HFFc6 (cell line): ENCODE measurements at regions not wholly inside any gene's neighbourhood (a gene's known extent, or its start where the extent isn't known, plus 50 kb on each side); places are given as distances from the start of the nearest gene placed in this dataset.
"Not testable (repeated sequence)": the region's sequence is repeated elsewhere in the genome, so short reads cannot be mapped to it uniquely, and the experiment has no call there.

ENCODE experiments used
- DNase-seq: peaks from one replicate; pipeline ENCODE4 v3.0.0-alpha.2; 2018
- H3K27ac Mint-ChIP-seq: 2 replicates; pipeline ENCODE4 v1.8.0; 2020; ENCODE audit warnings: mild to moderate bottlenecking, mixed read lengths
- H3K27me3 Mint-ChIP-seq: 2 replicates; pipeline ENCODE4 v1.8.0; 2021; ENCODE audit warnings: mild to moderate bottlenecking, moderate library complexity, mixed read lengths; ENCODE audit not compliant: insufficient read depth
- H3K36me3 Mint-ChIP-seq: 2 replicates; pipeline ENCODE4 v1.8.0; 2021; ENCODE audit warnings: low read depth, mixed read lengths
- H3K4me1 Mint-ChIP-seq: 2 replicates; pipeline ENCODE4 v1.8.0; 2020; ENCODE audit warnings: low read depth, mixed read lengths
- H3K4me3 Mint-ChIP-seq: 2 replicates; pipeline ENCODE4 v1.8.0; 2020; ENCODE audit warnings: mild to moderate bottlenecking, moderate library complexity, mixed read lengths
- H3K9me3 Mint-ChIP-seq: 2 replicates; pipeline ENCODE4 v1.8.0; 2020; ENCODE audit warnings: mild to moderate bottlenecking, mixed read lengths
- CTCF ChIP-seq: fragments of 200-600 bp; sonication (generic); IDR thresholded peaks from 2 replicates; pipeline ENCODE4 v1.5.0; 2021; ENCODE audit warnings: antibody characterized with exemption, mild to moderate bottlenecking

GRCh38 chr3:29011966-29012365, 268.9 kb upstream of the RBMS3 start:
- no peak for DNase-seq
- Mint-ChIP-seq H3K27me3 (peaks cover 2% of the 10 kb centered on the region), H3K4me1 (peaks cover 6% of the 10 kb centered on the region; the same call in 1 of the 2 replicates), H3K27ac (no peak overlapping the region), H3K9me3 (no peaks in the 10 kb centered on the region), H3K4me3 (no peak overlapping the region), H3K36me3 (no peaks in the 10 kb centered on the region)
- no peak for TF ChIP-seq CTCF

- no peak for TF ChIP-seq CTCF
- Mint-ChIP-seq H3K4me1 (no peaks in the 10 kb centered on the region; the same call in 1 of the 2 replicates), H3K27ac (no peak overlapping the region), H3K36me3 (no peaks in the 10 kb centered on the region), H3K27me3 (no peaks in the 10 kb centered on the region), H3K9me3 (no peaks in the 10 kb centered on the region), H3K4me3 (no peak overlapping the region)
- no peak for DNase-seq
These were observed 257.9 kb upstream of the RBMS3 start for GRCh38 chr3:29022976-29023375.

- Mint-ChIP-seq H3K4me1 (no peaks in the 10 kb centered on the region; the same call in 1 of the 2 replicates), H3K27me3 (no peaks in the 10 kb centered on the region), H3K9me3 (no peaks in the 10 kb centered on the region), H3K27ac (no peak overlapping the region), H3K4me3 (no peak overlapping the region), H3K36me3 (no peaks in the 10 kb centered on the region)
- no peak for TF ChIP-seq CTCF
- no peak for DNase-seq
These were observed 254.6 kb upstream of the RBMS3 start for GRCh38 chr3:29026286-29026685.

GRCh38 chr3:29026959-29027358, 253.9 kb upstream of the RBMS3 start:
- TF ChIP-seq CTCF = no peak

GRCh38 chr3:29031175-29031574, 249.7 kb upstream of the RBMS3 start:
- not testable (repeated sequence) for H3K9me3 Mint-ChIP-seq, H3K27ac Mint-ChIP-seq, H3K4me3 Mint-ChIP-seq, H3K4me1 Mint-ChIP-seq, DNase-seq, H3K36me3 Mint-ChIP-seq, H3K27me3 Mint-ChIP-seq

More at GRCh38 chr3:29026959-29027358, 253.9 kb upstream of the RBMS3 start:
- Mint-ChIP-seq H3K4me1 (no peaks in the 10 kb centered on the region; the same call in 1 of the 2 replicates), H3K4me3 (no peak overlapping the region), H3K36me3 (no peaks in the 10 kb centered on the region), H3K27me3 (no peaks in the 10 kb centered on the region; the same call in 1 of the 2 replicates), H3K9me3 (no peaks in the 10 kb centered on the region), H3K27ac (no peak overlapping the region)
- no peak for DNase-seq

GRCh38 chr3:29033511-29033910, 247.4 kb upstream of the RBMS3 start:
- no peak for DNase-seq
- H3K27me3 Mint-ChIP-seq = peaks cover 1% of the 10 kb centered on the region; the same call in 1 of the 2 replicates
- no peaks in the 10 kb centered on the region for H3K36me3 Mint-ChIP-seq
- H3K9me3 Mint-ChIP-seq = no peaks in the 10 kb centered on the region
- TF ChIP-seq CTCF = no peak
- no peak overlapping the region for H3K4me3 Mint-ChIP-seq
- H3K27ac Mint-ChIP-seq = no peak overlapping the region
- H3K4me1 Mint-ChIP-seq = no peaks in the 10 kb centered on the region
